ENCODE measurements at regions not wholly inside any gene's neighbourhood (a gene's known extent, or its start where the extent isn't known, plus 50 kb on each side); places are given as distances from the start of the nearest gene placed in this dataset.

DNA sequence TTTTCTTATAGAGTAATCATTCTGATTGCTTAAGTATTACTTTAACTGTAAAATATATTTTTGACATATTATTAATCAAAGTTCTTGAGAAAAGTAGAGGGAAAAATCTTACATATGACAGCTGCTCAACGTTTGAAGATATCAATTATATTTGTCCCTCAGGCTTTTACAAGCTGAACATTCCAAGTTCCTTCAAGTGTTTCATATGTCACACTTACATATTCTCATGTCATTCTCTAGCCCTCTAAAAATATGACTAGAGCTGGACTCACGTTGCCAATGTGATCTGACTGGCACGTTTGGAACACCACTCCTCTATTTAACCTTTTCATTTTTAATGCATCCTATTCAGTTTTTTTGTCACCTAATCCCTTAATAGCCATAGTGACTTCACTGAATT lies 492.9 kb downstream of the PCDH18 start:
- no peak for DNase-seq

DNA sequence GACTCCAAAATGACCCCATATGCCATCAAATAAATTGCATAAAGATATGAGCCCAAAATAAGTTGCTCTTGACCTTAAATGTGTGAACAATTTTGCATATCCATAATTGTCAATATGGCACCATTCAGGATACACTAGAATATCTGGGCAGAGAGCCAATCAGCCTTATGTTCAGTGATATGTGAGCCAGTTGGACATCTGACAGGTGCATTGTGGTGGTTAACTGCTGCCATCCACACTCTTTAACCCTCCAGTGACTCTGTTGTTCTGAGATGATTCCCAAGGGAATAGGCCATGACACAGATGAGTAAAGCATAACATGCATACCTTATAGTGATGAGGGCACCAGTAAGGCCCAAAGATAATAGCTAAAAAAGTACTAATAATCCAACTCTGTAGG lies 500.1 kb downstream of the PCDH18 start:
- DNase-seq = no peak

DNA sequence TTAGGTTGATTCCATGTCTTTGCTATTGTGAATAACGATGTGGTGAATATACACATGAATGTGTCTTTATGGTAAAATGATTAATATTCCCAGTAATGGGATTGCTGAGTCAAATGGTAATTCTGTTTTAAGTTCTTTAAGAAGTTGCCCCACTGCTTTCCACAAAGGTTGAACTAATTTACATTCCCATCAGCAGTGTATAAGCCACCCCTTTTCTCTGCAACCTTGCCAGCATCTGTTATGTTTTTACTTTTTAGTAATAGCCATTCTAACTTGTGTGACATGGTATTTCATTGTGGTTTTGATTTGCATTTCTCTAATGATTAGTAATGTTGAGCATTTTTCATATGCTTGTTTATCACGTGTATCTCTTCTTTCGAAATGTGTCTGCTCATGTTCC lies 503.3 kb downstream of the PCDH18 start:
- no peak for DNase-seq

DNA sequence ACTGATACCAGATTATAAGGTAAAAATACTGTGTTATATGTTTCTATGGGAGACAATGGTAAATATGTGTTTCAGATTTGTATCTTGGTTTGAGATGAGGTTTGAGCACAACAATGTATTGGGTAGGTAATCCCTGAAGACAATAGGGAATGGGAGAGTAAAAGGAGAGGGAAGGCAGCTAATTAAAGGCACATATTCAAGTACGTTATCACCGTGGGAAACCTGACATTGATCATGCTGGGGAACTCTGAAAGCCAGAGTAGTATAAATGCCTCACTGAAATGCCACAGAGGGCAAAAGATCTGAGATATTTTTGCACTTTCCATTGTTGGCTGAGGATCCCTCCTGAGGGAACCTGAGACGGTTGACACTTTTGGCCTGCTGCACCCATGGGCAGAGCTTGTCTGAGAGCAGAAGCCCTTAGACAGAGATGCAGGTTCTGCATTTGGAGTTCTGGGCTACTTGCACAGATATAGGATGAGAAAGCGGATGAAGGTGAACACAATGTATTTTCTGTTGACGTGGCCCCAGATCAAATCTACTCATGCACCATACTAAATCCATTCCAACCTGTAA lies 506.7 kb downstream of the PCDH18 start:
- no peak for DNase-seq

DNA sequence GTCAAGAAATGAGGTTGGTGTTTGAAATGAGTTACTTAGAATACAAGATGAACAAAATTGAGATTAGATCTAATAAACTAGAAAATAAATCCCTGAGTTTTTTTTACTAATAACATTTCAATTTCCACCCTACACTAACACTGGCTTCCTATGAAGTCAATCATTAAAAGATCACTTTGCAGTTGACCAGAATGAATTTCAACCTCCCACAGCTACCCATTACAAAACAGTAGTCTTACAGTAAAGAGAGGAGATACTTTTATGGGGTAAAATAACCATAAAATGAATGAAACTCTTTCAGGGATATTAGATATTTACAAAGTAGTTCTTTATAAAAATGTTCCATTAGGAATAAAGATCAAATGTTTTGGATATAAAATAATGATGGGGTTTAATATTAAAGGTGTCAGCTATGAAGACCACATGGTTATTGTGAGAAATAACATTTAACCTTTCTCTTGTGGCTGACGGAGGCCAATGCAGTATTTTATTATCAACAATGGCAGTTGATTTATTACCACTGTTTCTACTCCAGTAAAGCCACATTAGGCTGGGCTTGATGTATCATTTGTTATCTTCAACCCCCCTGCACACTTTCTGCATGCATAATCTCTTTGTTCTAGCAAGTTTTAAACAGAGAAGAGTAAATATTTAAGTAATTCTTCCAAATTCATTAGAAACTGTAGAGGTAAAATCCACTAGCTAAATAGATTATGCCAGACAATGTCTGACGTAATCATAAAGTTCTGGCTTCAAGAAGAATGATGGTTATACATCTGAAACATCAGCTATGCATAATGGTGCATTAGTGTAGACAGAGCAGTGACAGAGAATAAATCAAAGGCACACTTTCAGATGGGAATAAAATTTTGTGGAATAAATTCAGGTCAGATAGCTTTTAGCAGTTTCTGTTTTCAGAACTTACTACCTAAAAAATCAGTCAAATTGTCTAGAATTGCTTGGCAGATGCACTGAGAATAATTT lies 516.6 kb downstream of the PCDH18 start:
- no peak for DNase-seq

DNA sequence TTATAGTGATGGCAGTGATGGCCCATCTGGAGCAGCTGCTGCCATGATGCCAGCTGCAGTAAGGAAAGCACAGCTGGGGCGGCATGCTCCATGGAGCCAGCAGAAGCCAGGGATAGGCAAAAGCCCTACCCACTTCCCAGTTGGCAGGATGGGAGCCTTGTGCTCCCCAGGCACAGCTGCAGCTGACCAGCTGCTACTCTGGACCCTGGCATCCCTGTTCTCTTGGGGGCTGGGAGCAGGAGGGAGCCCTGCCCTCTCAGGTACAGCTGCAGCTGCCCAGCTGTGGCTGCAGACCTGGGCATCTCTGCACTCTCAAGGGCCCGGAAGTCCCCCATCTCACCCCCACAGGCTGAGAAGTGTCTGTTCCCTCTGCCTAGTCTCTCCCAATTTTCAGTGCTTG lies 531.9 kb downstream of the PCDH18 start:
- no peak for DNase-seq

DNA sequence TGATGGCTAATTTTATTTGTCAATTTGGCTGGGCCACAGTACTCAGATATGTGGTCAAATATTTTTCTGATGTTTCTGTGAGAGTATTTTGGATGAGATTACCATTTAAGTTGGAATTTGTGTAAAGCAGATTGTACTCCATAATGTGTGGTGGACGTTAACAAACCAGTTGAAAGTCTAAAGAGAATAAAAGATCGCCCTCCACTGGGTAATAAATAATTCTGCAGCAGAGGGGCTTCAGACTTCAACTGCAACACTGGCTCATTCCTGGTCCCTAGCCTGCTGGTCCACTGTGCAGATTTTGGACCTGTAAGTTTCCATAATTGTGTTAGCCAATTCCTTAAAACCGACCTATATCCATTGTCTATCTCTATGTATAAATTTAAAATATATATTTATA lies 540.3 kb downstream of the PCDH18 start:
- no peak for DNase-seq

DNA sequence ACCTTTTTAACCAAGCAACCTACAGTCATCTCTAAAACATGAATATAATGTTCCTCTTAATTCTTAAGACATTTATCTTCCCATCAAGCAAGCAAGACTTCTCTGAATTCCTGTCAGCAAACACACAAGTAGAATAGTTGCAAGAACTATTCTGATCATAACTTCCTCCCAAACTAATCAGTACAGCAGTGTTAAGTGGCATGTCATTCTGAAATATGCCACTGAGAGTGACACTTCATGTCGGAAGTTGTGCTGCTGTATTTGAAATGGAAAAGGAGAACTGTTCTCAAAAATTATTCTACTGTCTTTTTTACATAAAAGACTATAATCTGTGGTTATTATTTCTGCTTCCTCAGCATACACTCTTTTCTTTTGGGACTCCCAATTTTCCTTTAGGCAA lies 546.6 kb downstream of the PCDH18 start:
- DNase-seq = no peak

DNA sequence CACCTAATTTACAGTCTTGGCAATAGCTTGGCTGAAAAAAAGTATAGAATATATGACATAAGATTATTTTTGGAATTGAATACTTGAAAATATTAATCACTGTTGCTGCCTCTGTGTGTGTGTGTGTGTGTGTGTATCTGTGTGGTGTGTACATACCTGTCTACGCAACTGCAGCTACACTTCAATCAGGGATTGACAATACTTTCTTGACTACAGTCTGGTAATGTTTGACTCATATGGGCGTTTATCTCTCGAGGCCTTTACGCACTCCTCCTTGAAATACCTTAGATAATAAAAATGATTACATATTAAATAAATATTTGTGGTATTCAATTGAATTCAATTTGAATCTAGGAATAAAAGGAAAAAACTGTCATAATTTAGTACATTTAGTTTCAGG lies 565.2 kb downstream of the PCDH18 start:
- DNase-seq = no peak

DNA sequence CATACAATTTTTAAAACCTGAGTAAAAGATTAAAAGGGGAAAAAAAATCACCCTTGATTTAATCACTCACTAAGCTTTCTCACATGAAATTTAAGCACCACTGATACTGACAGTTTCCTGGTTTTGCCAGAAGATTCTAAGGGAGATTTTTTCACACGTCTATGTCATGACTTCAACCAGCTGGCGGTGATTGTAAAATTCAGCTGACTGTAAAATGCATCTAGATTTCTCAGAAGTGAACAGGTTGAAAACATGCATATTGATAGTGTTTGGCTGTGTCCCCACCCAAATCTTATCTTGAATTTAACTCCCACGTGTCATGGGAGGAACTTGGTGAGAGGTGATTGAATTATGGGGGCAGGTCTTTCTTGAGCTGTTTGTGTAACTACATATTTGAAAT lies 566.8 kb downstream of the PCDH18 start:
- no peak for DNase-seq

DNA sequence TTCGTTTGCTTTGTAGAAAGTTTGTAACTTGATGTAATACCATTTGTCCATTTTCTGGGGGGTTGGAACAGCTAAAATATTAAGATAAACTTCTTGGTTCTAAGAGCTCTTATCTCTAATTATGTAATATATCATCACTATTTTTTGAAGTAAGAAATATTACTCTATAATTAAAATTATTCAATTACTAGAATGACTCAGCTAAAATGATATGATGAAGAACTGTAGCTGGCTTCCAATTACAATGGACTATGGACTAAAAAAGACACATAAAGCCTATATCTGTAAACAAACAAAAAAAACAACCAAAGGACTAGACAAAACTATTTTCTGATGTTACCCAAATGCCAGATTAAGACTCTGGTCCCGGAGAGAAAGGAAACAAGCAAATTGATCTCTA lies 569.4 kb downstream of the PCDH18 start:
- DNase-seq = no peak

DNA sequence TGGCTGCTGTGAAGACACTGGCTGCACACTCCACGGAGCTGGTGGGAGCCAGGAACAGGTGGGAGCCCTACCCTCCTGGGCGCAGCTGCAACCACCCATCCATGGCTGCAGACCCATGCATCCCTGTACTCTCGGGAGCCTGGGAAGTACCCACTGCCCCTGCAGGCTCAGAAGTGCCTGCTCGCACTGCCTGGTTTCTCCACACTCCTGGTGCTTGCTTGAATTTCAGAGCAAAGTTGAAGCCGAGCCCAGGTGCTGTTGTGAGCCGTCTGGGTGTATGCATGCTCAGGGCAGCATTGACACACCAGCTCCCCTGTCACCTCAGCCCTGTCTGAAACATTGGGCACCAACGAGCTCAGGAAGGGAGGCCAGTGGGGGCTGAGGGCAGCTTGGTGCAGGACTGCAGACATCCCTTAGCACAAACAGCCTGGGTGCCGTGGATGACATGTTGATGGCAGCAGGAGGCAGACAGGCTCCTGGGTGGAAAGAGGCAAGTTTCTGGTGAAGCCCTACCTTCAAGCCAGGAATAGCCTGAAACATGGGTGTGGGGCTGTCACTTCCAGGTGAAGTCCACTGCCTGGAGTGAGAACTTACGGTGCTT lies 585.9 kb downstream of the PCDH18 start:
- no peak for DNase-seq

DNA sequence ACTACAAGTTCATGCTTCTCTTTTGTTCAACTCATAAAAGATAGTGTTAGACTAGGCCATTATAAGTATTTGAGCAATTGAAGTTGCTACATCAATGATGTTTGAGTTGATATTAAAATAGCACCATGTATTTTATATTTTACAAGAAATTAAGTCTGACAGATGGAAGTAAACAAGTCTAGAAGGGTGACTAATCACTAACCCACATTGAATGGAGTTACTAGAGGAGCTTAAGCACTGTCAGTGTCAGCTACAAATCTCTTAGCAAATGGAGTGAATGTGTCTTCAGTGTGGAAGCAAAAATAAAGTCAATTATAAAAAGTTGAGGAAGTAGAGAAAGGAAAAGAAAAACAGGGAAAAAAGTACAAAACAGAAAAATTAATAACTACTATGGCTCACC lies 592.5 kb downstream of the PCDH18 start:
- DNase-seq = no peak

DNA sequence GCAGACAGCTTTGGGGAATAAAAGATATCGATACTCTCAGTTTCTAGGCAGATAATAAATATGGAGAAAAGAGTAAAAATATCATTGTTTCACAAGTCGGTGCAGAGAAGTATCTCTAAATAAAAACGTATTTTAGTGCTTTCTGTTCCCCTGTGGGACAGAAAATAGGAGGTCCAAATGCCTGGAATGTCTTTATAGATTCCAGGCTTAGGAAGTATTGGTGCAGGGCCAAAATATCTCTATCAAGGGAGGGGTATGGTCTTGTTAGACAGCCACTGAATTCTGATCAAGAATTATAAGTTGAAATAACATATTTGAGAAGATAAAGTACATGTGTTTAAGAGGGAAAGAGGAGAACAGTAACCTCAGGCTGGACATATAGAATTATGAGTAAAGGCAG lies 596.4 kb downstream of the PCDH18 start:
- no peak for DNase-seq

DNA sequence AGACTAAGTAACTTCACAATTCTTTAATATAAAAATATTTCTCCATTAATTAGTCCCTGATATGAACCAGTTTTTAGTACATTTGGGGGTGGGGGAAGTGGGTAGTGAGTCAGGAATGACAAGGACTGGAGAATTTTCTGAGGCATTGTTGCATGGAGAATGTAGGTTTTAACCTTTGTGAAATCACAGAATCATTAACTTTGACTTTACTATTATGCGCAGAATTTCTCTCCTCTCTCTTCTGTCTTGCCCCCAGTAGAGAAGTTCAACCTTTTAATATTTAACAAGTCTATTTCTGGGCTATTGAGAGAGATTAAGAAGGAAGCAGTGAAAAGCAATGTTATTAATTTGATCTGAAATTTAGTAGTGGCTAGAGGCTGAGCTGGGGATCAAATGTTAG lies 597.0 kb downstream of the PCDH18 start:
- DNase-seq = no peak

DNA sequence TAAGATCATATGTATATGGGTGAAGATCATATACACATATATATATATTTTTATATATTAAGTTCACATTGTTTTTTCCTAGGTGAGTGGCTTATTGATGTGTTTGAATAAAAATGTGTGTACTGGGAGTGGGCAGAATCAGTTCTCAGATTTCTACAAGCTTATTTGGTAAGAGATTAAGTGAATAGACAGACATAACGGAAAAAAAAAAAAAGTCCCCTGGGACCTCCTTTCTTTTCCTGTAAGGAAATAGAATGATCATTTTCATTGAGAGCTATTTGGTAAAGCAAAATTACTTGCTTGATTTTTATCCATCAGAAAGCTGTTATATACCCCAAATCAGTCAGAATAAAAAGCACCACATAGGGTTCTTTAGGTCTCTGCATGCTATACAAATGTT lies 597.7 kb downstream of the PCDH18 start:
- no peak for DNase-seq

DNA sequence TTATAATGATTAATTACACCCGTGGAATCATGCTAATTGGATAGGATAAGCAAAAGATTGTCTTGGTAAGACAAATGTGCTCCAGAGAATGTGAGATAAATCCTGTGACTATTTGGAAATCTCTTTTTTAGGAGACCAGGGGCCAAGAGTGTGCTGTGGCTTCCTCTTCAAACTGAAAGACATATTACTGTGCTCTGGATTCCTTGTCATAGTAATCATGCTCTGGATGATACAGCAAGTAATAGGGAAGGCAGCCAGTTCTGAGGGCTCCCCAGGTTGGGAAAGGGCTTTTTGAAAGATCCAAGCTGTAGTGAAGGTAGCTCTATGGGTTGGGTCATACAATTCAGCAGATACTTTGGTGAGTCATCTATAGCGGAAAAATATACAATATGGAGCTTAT lies 600.5 kb downstream of the PCDH18 start:
- no peak for DNase-seq

DNA sequence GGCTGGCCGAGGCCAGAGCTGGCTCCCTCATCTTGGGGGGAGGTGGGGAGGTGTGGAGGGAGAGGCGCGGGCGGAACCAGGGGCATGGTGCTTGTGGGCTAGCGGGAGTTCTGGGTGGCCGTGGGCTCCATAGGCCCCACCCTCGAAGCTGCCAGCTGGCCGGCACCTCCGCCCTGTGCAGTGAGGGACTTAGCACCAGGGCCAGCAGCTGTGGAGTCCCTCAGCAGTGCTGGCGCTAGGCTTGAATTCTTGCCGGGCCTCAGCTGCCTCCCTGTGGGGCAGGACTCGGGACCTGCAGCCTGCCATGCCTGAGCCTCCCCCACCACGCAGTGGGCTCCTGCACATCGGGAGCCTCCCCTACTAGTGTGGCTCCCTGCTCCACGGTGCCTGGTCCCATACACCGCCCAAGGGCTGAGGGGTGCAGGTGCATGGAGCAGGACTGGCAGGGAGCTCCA lies 603.3 kb downstream of the PCDH18 start:
- no peak for DNase-seq

DNA sequence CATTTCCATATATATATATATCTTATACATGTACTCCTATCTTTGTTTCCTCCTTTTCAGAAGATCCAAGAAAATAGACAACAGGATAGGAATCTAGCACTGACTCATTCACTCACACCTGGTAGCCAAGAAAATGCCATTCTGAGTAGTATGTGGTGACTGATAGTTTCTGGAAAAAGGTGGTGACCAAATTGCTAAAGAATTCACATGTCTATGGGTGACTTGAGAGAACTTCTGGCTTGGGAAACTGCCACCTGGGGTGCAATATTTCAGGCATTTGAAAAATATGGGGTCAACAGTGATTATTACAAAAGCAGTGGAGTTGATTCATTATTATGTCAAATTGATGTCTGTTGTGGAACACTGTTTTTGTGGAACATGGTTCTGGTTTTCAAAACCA lies 605.1 kb downstream of the PCDH18 start:
- DNase-seq = no peak

DNA sequence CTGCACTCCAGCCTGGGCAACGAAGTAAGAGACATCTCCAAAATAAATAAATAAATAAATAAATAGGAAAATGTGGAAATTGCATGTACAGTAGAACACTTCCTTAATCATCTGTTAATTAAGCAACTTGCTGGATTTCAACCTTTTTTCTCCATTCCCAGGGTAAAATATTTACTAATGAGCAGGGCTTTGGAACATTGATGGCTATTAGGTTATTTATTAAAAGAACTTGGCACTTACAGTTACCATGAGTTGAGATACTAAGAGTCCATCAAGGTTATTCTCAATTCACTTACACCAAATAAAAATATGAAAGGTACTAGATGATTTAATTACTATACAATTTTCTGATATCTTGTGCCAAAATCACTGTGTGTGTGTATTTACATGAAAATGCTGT lies 607.1 kb downstream of the PCDH18 start:
- DNase-seq = no peak

DNA sequence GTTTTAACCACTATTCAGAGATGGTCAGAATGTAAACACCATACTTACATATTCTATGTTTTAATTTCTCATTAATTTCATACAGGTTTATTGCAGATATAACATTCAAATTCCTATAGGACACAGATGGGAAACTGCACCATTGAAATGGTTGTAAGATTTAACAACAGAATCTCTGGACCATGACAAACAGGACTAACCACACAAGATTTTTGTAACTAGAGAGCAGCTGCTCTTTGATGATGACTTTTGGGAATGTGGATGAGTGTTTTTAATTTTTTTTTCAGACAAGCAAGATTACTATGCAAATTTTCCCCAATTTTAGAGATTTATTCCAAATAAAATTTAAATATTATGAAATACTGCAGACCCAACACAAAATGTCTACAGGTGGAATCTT lies 610.2 kb downstream of the PCDH18 start:
- DNase-seq = no peak

DNA sequence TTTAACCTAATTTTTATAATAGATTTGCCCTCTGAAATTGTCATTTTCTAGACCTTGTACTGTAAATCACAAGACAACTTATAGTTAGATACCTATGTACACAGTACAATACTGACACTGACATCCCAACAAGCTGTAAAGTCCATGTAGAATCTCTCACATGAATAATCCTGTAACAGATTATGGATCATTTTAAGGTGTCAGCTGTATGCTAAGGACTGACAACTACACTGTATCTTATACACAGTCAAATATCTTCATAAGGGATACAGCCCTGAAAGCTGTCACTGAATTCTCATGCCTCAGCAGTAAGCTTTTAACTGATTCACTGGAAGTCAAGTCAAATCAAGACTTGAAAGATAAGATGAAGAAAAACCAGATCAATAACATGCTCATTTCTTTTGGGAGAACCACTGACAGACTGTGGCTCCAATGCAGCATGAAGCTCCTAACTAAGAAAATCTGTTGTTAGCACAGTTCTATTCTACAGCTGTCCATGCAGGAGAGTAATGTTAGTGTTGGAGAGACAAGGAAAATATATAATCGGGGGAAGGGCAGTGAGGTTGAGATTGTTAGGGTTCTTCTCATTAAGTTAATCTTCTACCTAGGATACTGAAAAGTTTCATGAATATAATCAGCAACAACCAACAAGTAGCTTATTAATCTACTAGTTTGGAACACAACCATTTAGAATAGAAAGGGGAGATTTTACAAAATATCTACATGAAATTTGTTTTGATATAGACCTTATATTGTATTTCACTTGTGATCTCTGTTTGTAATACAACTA lies 612.0 kb downstream of the PCDH18 start:
- DNase-seq = no peak

DNA sequence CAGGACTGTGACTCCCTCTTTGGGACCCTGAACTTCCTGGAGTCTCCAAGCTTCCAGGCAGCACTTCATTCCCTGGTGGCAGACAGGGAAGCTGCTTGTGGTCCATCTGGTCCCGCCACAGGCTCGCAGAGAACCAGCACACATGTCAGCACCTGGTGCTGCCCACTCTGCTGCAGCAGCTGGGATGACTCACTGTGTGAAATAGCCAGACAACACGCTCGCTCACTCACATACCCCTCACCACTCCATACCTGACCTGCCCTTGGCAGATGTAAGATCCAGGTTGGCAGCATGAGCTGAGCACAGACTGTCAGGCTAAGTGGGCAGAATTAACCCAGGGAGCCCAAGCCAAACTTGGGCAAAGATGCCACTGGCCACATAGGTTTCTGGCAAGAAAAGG lies 613.5 kb downstream of the PCDH18 start:
- no peak for DNase-seq

Measured in inflammatory macrophage treated with lipopolysaccharide for 4 hours (primary cell).